Caco-2 (cell line): ENCODE measurements at regions not wholly inside any gene's neighbourhood (a gene's known extent, or its start where the extent isn't known, plus 50 kb on each side); places are given as distances from the start of the nearest gene placed in this dataset.

Source experiments
- BruUV-seq: library from RNA; stranded (reverse); fragments of 400-500 nt; replicated peaks from 2 replicates; lab custom pipeline; 2021; lab: Mats Ljungman, UMichigan
- CTCF ChIA-PET: fragments of 300-600 bp; sonication (Branson Sonifier 250); formaldehyde crosslinking; loops from one replicate; lab custom pipeline; 2022; ENCODE audit warnings: antibody characterized with exemption; lab: Charles Lee
- POLR2A ChIA-PET: fragments of 300-600 bp; sonication (Branson Sonifier 250); formaldehyde crosslinking; loops from one replicate; lab custom pipeline; 2022; ENCODE audit warnings: antibody characterized with exemption; lab: Charles Lee
- DNase-seq, 2 experiments: peaks; one replicate each; pipeline versions ENCODE4 v3.0.0 to v3.0.0-alpha.2; 2020 to 2022
- H3K27me3 ChIP-seq: replicated peaks from 2 replicates; pipeline ENCODE4 v1.6.0; 2011; ENCODE audit warnings: low read length; ENCODE audit not compliant: control insufficient read depth, insufficient read depth
- H3K36me3 ChIP-seq: 2 replicates; pipeline ENCODE4 v1.5.1; 2011; ENCODE audit warnings: low read length; ENCODE audit not compliant: control insufficient read depth, insufficient read depth
- H3K4me1 ChIP-seq: fragments of 250-450 bp; sonication (Bioruptor Pico); 2 replicates; pipeline ENCODE4 v1.5.1; 2020; ENCODE audit warnings: mild to moderate bottlenecking
- H3K4me3 ChIP-seq: 2 replicates; pipeline ENCODE4 v1.5.1; 2011; ENCODE audit warnings: low read depth, mild to moderate bottlenecking, control low read depth, low read length
- H3K9me3 ChIP-seq: fragments of 250-450 bp; sonication (Bioruptor Pico); 2 replicates; pipeline ENCODE4 v1.5.1; 2020; ENCODE audit warnings: mild to moderate bottlenecking, moderate library complexity
- H3K27ac Mint-ChIP-seq: one replicate; pipeline ENCODE4 v1.8.0; 2022; ENCODE audit warnings: mixed read lengths; ENCODE audit not compliant: unreplicated experiment
- H3K27me3 Mint-ChIP-seq: one replicate; pipeline ENCODE4 v1.8.0; 2022; ENCODE audit warnings: mixed read lengths; ENCODE audit not compliant: insufficient read depth, unreplicated experiment
- H3K36me3 Mint-ChIP-seq: one replicate; pipeline ENCODE4 v1.8.0; 2022; ENCODE audit warnings: mild to moderate bottlenecking, mixed read lengths; ENCODE audit not compliant: insufficient read depth, unreplicated experiment
- H3K4me1 Mint-ChIP-seq: one replicate; pipeline ENCODE4 v1.8.0; 2022; ENCODE audit warnings: low read depth, mixed read lengths; ENCODE audit not compliant: unreplicated experiment
- H3K4me3 Mint-ChIP-seq: one replicate; pipeline ENCODE4 v1.8.0; 2022; ENCODE audit warnings: mild to moderate bottlenecking, moderate library complexity, mixed read lengths; ENCODE audit not compliant: unreplicated experiment
- H3K9me3 Mint-ChIP-seq: one replicate; pipeline ENCODE4 v1.8.0; 2022; ENCODE audit warnings: mixed read lengths; ENCODE audit not compliant: unreplicated experiment
- CTCF ChIP-seq, 2 experiments: fragments of 200-600 bp in 1 of 2; IDR thresholded peaks; 1 replicate in 1 of 2; 2 replicates in 1 of 2; pipeline versions ENCODE4 v1.5.1 to v1.8.0; 2011 to 2022; ENCODE audit warnings: antibody characterized with exemption in 1 of 2, control low read depth in 1 of 2, inconsistent platforms in 1 of 2, low read depth in 1 of 2, low read length in 1 of 2, mild to moderate bottlenecking in 1 of 2, moderate library complexity in 1 of 2; ENCODE audit not compliant: insufficient read depth in 1 of 2, severe bottlenecking in 1 of 2, unreplicated experiment in 1 of 2
- intact Hi-C: fragments of 100-400 bp; cut with micrococcal nuclease; formaldehyde crosslinking; loops from one replicate; pipeline ENCODE4 v1.10.0; 2022; ENCODE audit not compliant: unreplicated experiment

GRCh38 chr1:171427852-171428471, 57.4 kb upstream of the PRRC2C start:
- peaks cover 8% of the 10 kb centered on the region for H3K9me3 ChIP-seq
- no peak for DNase-seq
- ChIA-PET CTCF (no interaction called here), POLR2A (no interaction called here)
- H3K4me1 ChIP-seq = no peaks in the 10 kb centered on the region
- no peak for TF ChIP-seq CTCF (IDR thresholded peaks at IDR 0.05; ENCODE audit: insufficient read depth in 1 of 2, low read depth in 1 of 2, low read length in 1 of 2, severe bottlenecking in 1 of 2, unreplicated experiment in 1 of 2)
- intact Hi-C loops = no loop called here
- Mint-ChIP-seq H3K4me1 (peaks cover 5% of the 10 kb centered on the region), H3K27ac (no peak overlapping the region), H3K27me3 (no peaks in the 10 kb centered on the region), H3K36me3 (no peaks in the 10 kb centered on the region), H3K9me3 (peaks cover 29% of the 10 kb centered on the region), H3K4me3 (no peak overlapping the region)
- H3K27me3 ChIP-seq = no peaks in the 10 kb centered on the region
- no peaks in the 10 kb centered on the region for H3K36me3 ChIP-seq
- no peak overlapping the region for H3K4me3 ChIP-seq
- BruUV-seq = no TSS peak

GRCh38 chr1:171429137-171429536, 56.2 kb upstream of the PRRC2C start:
- ChIA-PET POLR2A (no interaction called here), CTCF (no interaction called here)
- Histone ChIP-seq H3K9me3 (peaks cover 8% of the 10 kb centered on the region), H3K36me3 (no peaks in the 10 kb centered on the region), H3K4me3 (no peak overlapping the region), H3K4me1 (no peaks in the 10 kb centered on the region), H3K27me3 (no peaks in the 10 kb centered on the region)
- intact Hi-C loops = no loop called here
- H3K36me3 Mint-ChIP-seq = no peaks in the 10 kb centered on the region
- H3K27me3 Mint-ChIP-seq = no peaks in the 10 kb centered on the region
- H3K27ac Mint-ChIP-seq = no peak overlapping the region
- peaks cover 29% of the 10 kb centered on the region for H3K9me3 Mint-ChIP-seq
- TF ChIP-seq CTCF (IDR thresholded peaks at IDR 0.05; ENCODE audit: insufficient read depth in 1 of 2, low read depth in 1 of 2, low read length in 1 of 2, severe bottlenecking in 1 of 2, unreplicated experiment in 1 of 2) = no peak
- no peak for DNase-seq
- peaks cover 5% of the 10 kb centered on the region for H3K4me1 Mint-ChIP-seq
- no TSS peak for BruUV-seq
- H3K4me3 Mint-ChIP-seq = no peak overlapping the region

GRCh38 chr1:171431994-171432393, 53.3 kb upstream of the PRRC2C start:
- ChIA-PET CTCF (no interaction called here), POLR2A (no interaction called here)
- no peak overlapping the region for H3K4me3 ChIP-seq
- TF ChIP-seq CTCF (IDR thresholded peaks at IDR 0.05; ENCODE audit: insufficient read depth in 1 of 2, low read depth in 1 of 2, low read length in 1 of 2, severe bottlenecking in 1 of 2, unreplicated experiment in 1 of 2) = no peak
- Mint-ChIP-seq H3K27ac (no peak overlapping the region), H3K4me3 (no peak overlapping the region), H3K36me3 (no peaks in the 10 kb centered on the region), H3K4me1 (peaks cover 15% of the 10 kb centered on the region), H3K27me3 (no peaks in the 10 kb centered on the region), H3K9me3 (peaks cover 23% of the 10 kb centered on the region)
- H3K9me3 ChIP-seq = no peaks in the 10 kb centered on the region
- no peaks in the 10 kb centered on the region for H3K4me1 ChIP-seq
- H3K27me3 ChIP-seq = no peaks in the 10 kb centered on the region
- no TSS peak for BruUV-seq
- DNase-seq = no peak
- intact Hi-C loops = no loop called here
- no peaks in the 10 kb centered on the region for H3K36me3 ChIP-seq
